Mammary epithelial cell (primary cell): ENCODE measurements at regions not wholly inside any gene's neighbourhood (a gene's known extent, or its start where the extent isn't known, plus 50 kb on each side); places are given as distances from the start of the nearest gene placed in this dataset.

Source experiments
- CTCF ChIP-seq, 2 donors: IDR thresholded peaks in 1 of 2; conservative IDR thresholded peaks in 1 of 2; 2 replicates each; pipeline ENCODE4 v1.5.1; 2011 to 2012; ENCODE audit warnings: inconsistent platforms in 2 of 2, low read length in 2 of 2, mild to moderate bottlenecking in 2 of 2, control low read depth in 1 of 2, low read depth in 1 of 2; ENCODE audit not compliant: insufficient read depth in 1 of 2; ENCODE audit errors: extremely low read depth in 1 of 2
- EZH2 ChIP-seq: IDR thresholded peaks from 2 replicates; pipeline ENCODE4 v1.6.1; 2012; ENCODE audit warnings: low read length, inconsistent platforms, borderline replicate concordance

GRCh38 chr10:35890676-35891495 lies 248.8 kb upstream of the FZD8 start:
- no peak for TF ChIP-seq CTCF (conservative IDR thresholded peaks at IDR 0.05 in 1 of 2, IDR thresholded peaks at IDR 0.05 in 1 of 2; ENCODE audit: extremely low read depth in 1 of 2, insufficient read depth in 1 of 2, low read depth in 1 of 2, low read length in 2 of 2)
- no peak for TF ChIP-seq EZH2
